Panc1 (cell line): ENCODE measurements at regions not wholly inside any gene's neighbourhood (a gene's known extent, or its start where the extent isn't known, plus 50 kb on each side); places are given as distances from the start of the nearest gene placed in this dataset.

Source experiments
- ATAC-seq: fragments of 200-7000 bp; cut with Tn5 transposase; 2 replicates; pipeline ENCODE4 v1.9.1; 2020; ENCODE audit warnings: mild to moderate bottlenecking, moderate library complexity
- BruUV-seq: library from RNA; stranded (reverse); fragments of 400-500 nt; replicated peaks from 2 replicates; lab custom pipeline; 2021; lab: Mats Ljungman, UMichigan
- CTCF ChIA-PET: fragments of 300-600 bp; sonication (Branson Sonifier 250); formaldehyde crosslinking; loops from one replicate; lab custom pipeline; 2022; ENCODE audit warnings: antibody characterized with exemption; lab: Charles Lee
- POLR2A ChIA-PET: fragments of 300-600 bp; sonication (Branson Sonifier 250); formaldehyde crosslinking; loops from one replicate; lab custom pipeline; 2022; ENCODE audit warnings: antibody characterized with exemption; lab: Charles Lee
- DNase-seq: peaks from one replicate; pipeline ENCODE4 v3.0.0-alpha.2; 2010; ENCODE audit warnings: low read depth, low spot score
- H3K27ac ChIP-seq: 2 replicates; pipeline ENCODE4 v1.5.1; 2011; ENCODE audit warnings: mild to moderate bottlenecking, low read length, inconsistent platforms
- H3K27me3 ChIP-seq: fragments of 200-500 bp; sonication (Bioruptor generic); 2 replicates; pipeline ENCODE4 v1.6.0; 2014; ENCODE audit warnings: low read length, inconsistent platforms; ENCODE audit not compliant: control insufficient read depth, insufficient read depth
- H3K36me3 ChIP-seq: fragments of 200-500 bp; sonication (Bioruptor generic); 2 replicates; pipeline ENCODE4 v1.5.1; 2014; ENCODE audit warnings: inconsistent platforms, mild to moderate bottlenecking, low read length, moderate library complexity; ENCODE audit not compliant: control insufficient read depth, insufficient read depth
- H3K4me1 ChIP-seq: 2 replicates; pipeline ENCODE4 v1.5.1; 2011; ENCODE audit warnings: inconsistent platforms, mild to moderate bottlenecking, low read length, moderate library complexity; ENCODE audit not compliant: control insufficient read depth, insufficient read depth
- H3K4me3 ChIP-seq, 2 experiments: 2 replicates each; pipeline ENCODE4 v1.5.1; 2011 to 2012; ENCODE audit warnings: low read depth in 2 of 2, low read length in 2 of 2, mild to moderate bottlenecking in 2 of 2, inconsistent platforms in 1 of 2, moderate library complexity in 1 of 2
- H3K9me3 ChIP-seq: fragments of 200-500 bp; sonication (Bioruptor generic); 2 replicates; pipeline ENCODE4 v1.5.1; 2014; ENCODE audit warnings: low read depth, mild to moderate bottlenecking, inconsistent platforms, low read length, moderate library complexity; ENCODE audit not compliant: control insufficient read depth, insufficient read depth
- POLR2AphosphoS5 ChIP-seq: IDR thresholded peaks from 2 replicates; pipeline ENCODE4 v1.6.1; 2012; ENCODE audit warnings: mild to moderate bottlenecking, low read depth, low read length, moderate library complexity
- REST ChIP-seq, 2 experiments: IDR thresholded peaks; 2 replicates each; pipeline ENCODE4 v1.6.1; 2011 to 2012; ENCODE audit warnings: low read depth in 2 of 2, control low read depth in 1 of 2, low read length in 1 of 2, mild to moderate bottlenecking in 1 of 2, moderate library complexity in 1 of 2; ENCODE audit not compliant: insufficient read depth in 1 of 2
- SIN3A ChIP-seq: IDR thresholded peaks from 2 replicates; pipeline ENCODE4 v1.6.1; 2012; ENCODE audit warnings: low read depth, mild to moderate bottlenecking, low read length, moderate library complexity, borderline replicate concordance; ENCODE audit not compliant: insufficient read depth
- TCF7L2 ChIP-seq: IDR thresholded peaks from 2 replicates; pipeline ENCODE4 v1.6.1; 2011; ENCODE audit warnings: mild to moderate bottlenecking, low read depth, low read length, inconsistent platforms
- in situ Hi-C: cut with HindIII; loops from 2 replicates; pipeline ENCODE4 v1.10.0; 2016; ENCODE audit warnings: low sequenced_read_pairs, low pct_unique_long_range_greater_than_20kb
- intact Hi-C: fragments of 100-400 bp; cut with micrococcal nuclease; formaldehyde crosslinking; loops from one replicate; pipeline ENCODE4 v1.10.0; 2022; ENCODE audit not compliant: unreplicated experiment
- TF ChIP-seq, protein P1 (sequence below): fragments of 450-650 bp; IDR thresholded peaks from 2 replicates; pipeline ENCODE4 v1.5.1; 2017; ENCODE audit warnings: mild to moderate bottlenecking

- DNase-seq: no peak
- in situ Hi-C loops: no loop called here
- no peaks in the 10 kb centered on the region for H3K27me3 ChIP-seq
Measured at GRCh38 chr9:109602987-109603386, 104.9 kb upstream of the PTPN3 start.

DNA sequence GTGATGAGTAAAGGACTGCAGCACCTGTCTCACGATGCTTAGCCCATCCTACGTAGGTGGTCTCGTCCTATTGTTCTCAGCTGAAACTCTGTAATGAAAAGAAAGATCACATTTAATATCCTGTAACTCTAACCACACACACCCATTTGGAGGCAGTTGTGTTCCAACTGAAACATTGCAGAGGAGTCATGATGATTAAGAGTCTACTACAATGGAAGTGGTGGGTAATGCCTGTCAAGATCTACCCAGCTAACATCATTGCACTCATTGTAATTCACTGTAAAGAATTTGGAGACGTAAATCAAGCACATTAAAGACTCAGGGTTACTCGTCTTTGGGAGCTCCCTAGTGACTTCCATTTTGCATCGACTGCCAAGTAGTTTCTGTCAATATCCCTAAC lies 106.0 kb upstream of the PTPN3 start:
- H3K4me1 ChIP-seq: no peaks in the 10 kb centered on the region
- DNase-seq: no peak
- no peak overlapping the region for H3K4me3 ChIP-seq
- no peaks in the 10 kb centered on the region for H3K36me3 ChIP-seq
- H3K9me3 ChIP-seq: no peaks in the 10 kb centered on the region
- CTCF ChIA-PET: no interaction called here
- in situ Hi-C loops: no loop called here
- H3K27me3 ChIP-seq: no peaks in the 10 kb centered on the region
- ATAC-seq: no peak
- TF ChIP-seq TCF7L2 (no peak), POLR2AphosphoS5 (no peak), SIN3A (no peak), REST (IDR thresholded peaks at IDR 0.05; ENCODE audit: insufficient read depth in 1 of 2, low read depth in 2 of 2, low read length in 1 of 2) (no peak)
- TF ChIP-seq, protein P1, sequence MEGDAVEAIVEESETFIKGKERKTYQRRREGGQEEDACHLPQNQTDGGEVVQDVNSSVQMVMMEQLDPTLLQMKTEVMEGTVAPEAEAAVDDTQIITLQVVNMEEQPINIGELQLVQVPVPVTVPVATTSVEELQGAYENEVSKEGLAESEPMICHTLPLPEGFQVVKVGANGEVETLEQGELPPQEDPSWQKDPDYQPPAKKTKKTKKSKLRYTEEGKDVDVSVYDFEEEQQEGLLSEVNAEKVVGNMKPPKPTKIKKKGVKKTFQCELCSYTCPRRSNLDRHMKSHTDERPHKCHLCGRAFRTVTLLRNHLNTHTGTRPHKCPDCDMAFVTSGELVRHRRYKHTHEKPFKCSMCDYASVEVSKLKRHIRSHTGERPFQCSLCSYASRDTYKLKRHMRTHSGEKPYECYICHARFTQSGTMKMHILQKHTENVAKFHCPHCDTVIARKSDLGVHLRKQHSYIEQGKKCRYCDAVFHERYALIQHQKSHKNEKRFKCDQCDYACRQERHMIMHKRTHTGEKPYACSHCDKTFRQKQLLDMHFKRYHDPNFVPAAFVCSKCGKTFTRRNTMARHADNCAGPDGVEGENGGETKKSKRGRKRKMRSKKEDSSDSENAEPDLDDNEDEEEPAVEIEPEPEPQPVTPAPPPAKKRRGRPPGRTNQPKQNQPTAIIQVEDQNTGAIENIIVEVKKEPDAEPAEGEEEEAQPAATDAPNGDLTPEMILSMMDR: no peak
- POLR2A ChIA-PET: no interaction called here
- no peak overlapping the region for H3K27ac ChIP-seq
- no TSS peak for BruUV-seq
- intact Hi-C loops: no loop called here

More at GRCh38 chr9:109602987-109603386, 104.9 kb upstream of the PTPN3 start:
- CTCF ChIA-PET: no interaction called here
- intact Hi-C loops: no loop called here
- ATAC-seq: no peak
- TF ChIP-seq POLR2AphosphoS5 (no peak), REST (IDR thresholded peaks at IDR 0.05; ENCODE audit: insufficient read depth in 1 of 2, low read depth in 2 of 2, low read length in 1 of 2) (no peak), SIN3A (no peak), TCF7L2 (no peak)
- TF ChIP-seq, protein P1: no peak
- POLR2A ChIA-PET: no interaction called here
- H3K4me3 ChIP-seq: no peak overlapping the region
- no peak overlapping the region for H3K27ac ChIP-seq
- H3K9me3 ChIP-seq: no peaks in the 10 kb centered on the region
- H3K4me1 ChIP-seq: no peaks in the 10 kb centered on the region
- H3K36me3 ChIP-seq: no peaks in the 10 kb centered on the region
- no TSS peak for BruUV-seq
